ENCODE measurements at regions not wholly inside any gene's neighbourhood (a gene's known extent, or its start where the extent isn't known, plus 50 kb on each side); places are given as distances from the start of the nearest gene placed in this dataset.
"Not testable (repeated sequence)": the region's sequence is repeated elsewhere in the genome, so short reads cannot be mapped to it uniquely, and the experiment has no call there.

DNA sequence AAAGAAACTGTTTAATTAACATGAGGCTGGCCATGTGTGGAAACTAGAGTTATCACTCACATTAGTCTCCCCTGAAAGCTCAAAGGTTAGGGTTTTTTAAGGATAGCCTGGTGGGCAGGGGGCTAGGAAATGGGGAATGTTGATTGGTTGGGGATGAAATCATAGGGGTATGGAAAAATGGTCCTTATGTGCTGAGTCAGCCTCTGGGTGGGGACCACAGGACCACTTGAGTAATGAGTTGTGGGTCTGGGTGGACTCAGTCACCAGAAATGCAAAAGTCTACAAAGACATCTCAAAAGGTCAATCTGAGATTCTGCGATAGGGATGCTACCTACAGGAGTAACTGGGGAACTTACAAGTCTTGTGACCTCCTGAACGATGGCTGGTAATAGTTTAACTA lies 362.8 kb downstream of the DMAC1 start:
- WGBS, 2 experiments (ENCODE audit: insufficient coverage in 1 of 2, insufficient read length in 1 of 2): 99% methylated on average over 2 of the region's 2 CpGs; no CpG with 5 or more reads in 1 of the 2 experiments
- Mint-ChIP-seq H3K27ac (no peak overlapping the region), H3K36me3 (ENCODE audit: low read depth) (no peaks in the 10 kb centered on the region), H3K9me3 (peaks cover 10% of the 10 kb centered on the region), H3K4me3 (no peak overlapping the region), H3K27me3 (ENCODE audit: insufficient read depth) (no peaks in the 10 kb centered on the region), H3K4me1 (no peaks in the 10 kb centered on the region)
- no peak for DNase-seq
- H3K36me3 ChIP-seq (ENCODE audit: control insufficient read depth, insufficient read depth, low read length): no peaks in the 10 kb centered on the region
- no peaks in the 10 kb centered on the region for H3K4me1 ChIP-seq (ENCODE audit: control insufficient read depth, insufficient read depth, low read length)
- H3K9me3 ChIP-seq (ENCODE audit: control insufficient read depth, low read length): peaks cover 19% of the 10 kb centered on the region
- no peak overlapping the region for H3K9ac ChIP-seq (ENCODE audit: extremely low read depth, low read length, poor library complexity, severe bottlenecking)
- H3K4me3 ChIP-seq (ENCODE audit: low read length): no peak overlapping the region
- H3K27ac ChIP-seq (ENCODE audit: low read depth, low read length): no peak overlapping the region
- TF ChIP-seq, protein P1, sequence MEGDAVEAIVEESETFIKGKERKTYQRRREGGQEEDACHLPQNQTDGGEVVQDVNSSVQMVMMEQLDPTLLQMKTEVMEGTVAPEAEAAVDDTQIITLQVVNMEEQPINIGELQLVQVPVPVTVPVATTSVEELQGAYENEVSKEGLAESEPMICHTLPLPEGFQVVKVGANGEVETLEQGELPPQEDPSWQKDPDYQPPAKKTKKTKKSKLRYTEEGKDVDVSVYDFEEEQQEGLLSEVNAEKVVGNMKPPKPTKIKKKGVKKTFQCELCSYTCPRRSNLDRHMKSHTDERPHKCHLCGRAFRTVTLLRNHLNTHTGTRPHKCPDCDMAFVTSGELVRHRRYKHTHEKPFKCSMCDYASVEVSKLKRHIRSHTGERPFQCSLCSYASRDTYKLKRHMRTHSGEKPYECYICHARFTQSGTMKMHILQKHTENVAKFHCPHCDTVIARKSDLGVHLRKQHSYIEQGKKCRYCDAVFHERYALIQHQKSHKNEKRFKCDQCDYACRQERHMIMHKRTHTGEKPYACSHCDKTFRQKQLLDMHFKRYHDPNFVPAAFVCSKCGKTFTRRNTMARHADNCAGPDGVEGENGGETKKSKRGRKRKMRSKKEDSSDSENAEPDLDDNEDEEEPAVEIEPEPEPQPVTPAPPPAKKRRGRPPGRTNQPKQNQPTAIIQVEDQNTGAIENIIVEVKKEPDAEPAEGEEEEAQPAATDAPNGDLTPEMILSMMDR (conservative IDR thresholded peaks at IDR 0.05): no peak
- no peaks in the 10 kb centered on the region for H3K27me3 ChIP-seq (ENCODE audit: control insufficient read depth, insufficient read depth, low read length, poor library complexity, severe bottlenecking)

DNA sequence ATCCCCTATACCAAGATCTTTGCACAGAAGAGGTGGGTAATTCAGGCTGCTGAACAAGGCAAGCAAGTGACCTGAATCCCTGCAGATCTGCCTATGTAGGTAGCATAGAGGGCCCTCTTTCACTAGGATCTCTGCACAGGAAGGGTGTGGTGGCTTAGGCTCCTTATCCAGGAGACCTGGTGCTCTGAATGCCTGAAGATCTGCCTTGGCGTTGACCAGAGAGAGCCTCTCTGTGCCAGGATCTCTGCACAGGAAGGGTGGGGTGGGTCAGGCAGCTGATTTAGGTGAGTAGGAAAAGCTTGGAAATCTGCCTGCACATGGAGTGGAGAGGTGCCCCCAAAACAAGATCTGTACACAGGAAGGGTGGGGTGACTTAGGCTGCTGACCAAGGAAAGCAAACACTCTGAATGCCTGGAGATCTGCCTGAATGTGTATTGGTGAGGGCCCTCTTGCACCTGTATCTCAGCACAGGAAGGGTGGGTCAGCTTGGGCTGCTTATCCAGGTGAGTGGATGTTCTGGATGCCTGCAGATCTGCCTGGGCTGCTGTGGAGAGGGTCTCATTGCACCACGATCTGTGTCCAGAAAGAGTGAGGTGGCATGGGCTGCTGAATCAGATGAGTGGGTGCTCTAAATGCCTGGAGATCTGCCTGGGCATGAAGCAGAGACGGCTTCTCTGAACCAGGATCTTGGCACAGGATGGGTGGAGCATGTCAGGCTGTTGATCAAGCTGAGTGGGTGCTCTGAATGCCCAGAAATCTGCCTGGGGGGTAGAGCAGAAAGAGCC lies 365.9 kb downstream of the DMAC1 start:
- H3K4me3 ChIP-seq (ENCODE audit: low read length): no peak overlapping the region
- H3K27ac ChIP-seq (ENCODE audit: low read depth, low read length): no peak overlapping the region
- Mint-ChIP-seq H3K4me3 (no peak overlapping the region), H3K4me1 (no peaks in the 10 kb centered on the region), H3K27me3 (ENCODE audit: insufficient read depth) (no peaks in the 10 kb centered on the region), H3K27ac (no peak overlapping the region), H3K36me3 (ENCODE audit: low read depth) (no peaks in the 10 kb centered on the region), H3K9me3 (peaks cover 12% of the 10 kb centered on the region)
- TF ChIP-seq, protein P1 (conservative IDR thresholded peaks at IDR 0.05): no peak
- 88 to 100% methylated on average over 2 to 3 of the region's 3 CpGs for WGBS, 2 experiments (ENCODE audit: insufficient coverage in 1 of 2, insufficient read length in 1 of 2)
- no peak for DNase-seq
- H3K9me3 ChIP-seq (ENCODE audit: control insufficient read depth, low read length): peaks cover 21% of the 10 kb centered on the region
- no peaks in the 10 kb centered on the region for H3K36me3 ChIP-seq (ENCODE audit: control insufficient read depth, insufficient read depth, low read length)
- no peaks in the 10 kb centered on the region for H3K27me3 ChIP-seq (ENCODE audit: control insufficient read depth, insufficient read depth, low read length, poor library complexity, severe bottlenecking)
- H3K9ac ChIP-seq (ENCODE audit: extremely low read depth, low read length, poor library complexity, severe bottlenecking): no peak overlapping the region
- H3K4me1 ChIP-seq (ENCODE audit: control insufficient read depth, insufficient read depth, low read length): no peaks in the 10 kb centered on the region

DNA sequence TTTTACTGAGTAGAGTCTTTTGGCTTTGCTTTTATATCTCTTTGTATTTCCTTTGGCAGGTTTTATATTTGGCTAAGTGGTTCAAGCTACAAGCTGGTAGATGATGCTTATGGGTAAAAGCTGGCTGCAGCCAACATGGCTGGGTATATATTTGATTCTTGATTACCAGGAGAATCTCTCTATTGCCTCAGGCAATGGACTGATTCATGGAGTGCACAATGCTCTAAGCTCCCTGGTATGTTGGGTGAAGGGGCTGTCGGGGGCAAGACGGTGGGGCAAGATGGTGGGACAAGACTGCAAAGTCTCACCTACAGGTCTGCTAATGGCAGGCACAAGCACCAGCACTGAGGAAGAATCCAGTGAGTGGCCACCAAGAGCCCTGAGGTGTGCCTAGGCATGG lies 366.6 kb downstream of the DMAC1 start:
- Histone ChIP-seq H3K9me3 (ENCODE audit: control insufficient read depth, low read length) (peaks cover 21% of the 10 kb centered on the region), H3K27me3 (ENCODE audit: control insufficient read depth, insufficient read depth, low read length, poor library complexity, severe bottlenecking) (no peaks in the 10 kb centered on the region), H3K9ac (ENCODE audit: extremely low read depth, low read length, poor library complexity, severe bottlenecking) (no peak overlapping the region), H3K36me3 (ENCODE audit: control insufficient read depth, insufficient read depth, low read length) (no peaks in the 10 kb centered on the region), H3K27ac (ENCODE audit: low read depth, low read length) (no peak overlapping the region), H3K4me1 (ENCODE audit: control insufficient read depth, insufficient read depth, low read length) (no peaks in the 10 kb centered on the region), H3K4me3 (ENCODE audit: low read length) (no peak overlapping the region)
- no peak overlapping the region for H3K4me3 Mint-ChIP-seq
- no peak overlapping the region for H3K27ac Mint-ChIP-seq
- TF ChIP-seq, protein P1 (conservative IDR thresholded peaks at IDR 0.05): no peak
- 83 to 88% methylated on average over 2 of the region's 2 CpGs for WGBS, 2 experiments (ENCODE audit: insufficient coverage in 1 of 2, insufficient read length in 1 of 2)
- DNase-seq: no peak
- H3K36me3 Mint-ChIP-seq (ENCODE audit: low read depth): no peaks in the 10 kb centered on the region
- H3K27me3 Mint-ChIP-seq (ENCODE audit: insufficient read depth): no peaks in the 10 kb centered on the region
- H3K4me1 Mint-ChIP-seq: no peaks in the 10 kb centered on the region
- H3K9me3 Mint-ChIP-seq: peaks cover 12% of the 10 kb centered on the region

DNA sequence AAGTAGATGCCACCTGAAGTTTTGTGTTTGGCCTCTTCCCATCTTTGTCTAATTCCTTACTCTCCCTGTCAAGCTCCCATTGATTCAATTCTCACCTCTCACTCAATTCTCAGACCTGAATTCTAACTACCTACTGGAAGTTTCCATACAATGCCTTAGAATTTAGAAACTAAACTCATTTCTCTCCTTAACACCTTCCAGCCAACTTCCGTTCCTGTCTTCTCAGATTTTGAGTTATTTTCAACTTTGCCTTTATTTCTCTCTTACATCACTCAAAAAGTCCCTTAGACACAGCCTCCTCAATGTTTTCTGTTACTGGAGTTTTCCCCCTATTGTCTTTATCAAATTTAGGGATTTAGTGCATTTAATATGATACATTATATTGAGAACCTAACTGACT lies 382.2 kb downstream of the DMAC1 start:
- H3K27me3 ChIP-seq (ENCODE audit: control insufficient read depth, insufficient read depth, low read length, poor library complexity, severe bottlenecking); H3K27me3 Mint-ChIP-seq (ENCODE audit: insufficient read depth); H3K4me3 ChIP-seq (ENCODE audit: low read length); H3K36me3 ChIP-seq (ENCODE audit: control insufficient read depth, insufficient read depth, low read length); DNase-seq; H3K9ac ChIP-seq (ENCODE audit: extremely low read depth, low read length, poor library complexity, severe bottlenecking); H3K4me3 Mint-ChIP-seq; H3K36me3 Mint-ChIP-seq (ENCODE audit: low read depth); H3K9me3 ChIP-seq (ENCODE audit: control insufficient read depth, low read length); H3K4me1 ChIP-seq (ENCODE audit: control insufficient read depth, insufficient read depth, low read length); H3K27ac ChIP-seq (ENCODE audit: low read depth, low read length); H3K4me1 Mint-ChIP-seq; H3K9me3 Mint-ChIP-seq; H3K27ac Mint-ChIP-seq: not testable (repeated sequence)
- 90% methylated on average over 1 of the region's 1 CpG for WGBS, 2 experiments (ENCODE audit: insufficient coverage in 1 of 2, insufficient read length in 1 of 2)
